Glomerular visceral epithelial cell (primary cell): ENCODE measurements at regions not wholly inside any gene's neighbourhood (a gene's known extent, or its start where the extent isn't known, plus 50 kb on each side); places are given as distances from the start of the nearest gene placed in this dataset.
"Not testable (repeated sequence)": the region's sequence is repeated elsewhere in the genome, so short reads cannot be mapped to it uniquely, and the experiment has no call there.

ENCODE experiments used
- DNase-seq: peaks from one replicate; pipeline ENCODE4 v3.0.0-alpha.2; 2016; ENCODE audit errors: extremely low spot score

- no peak for DNase-seq
Observed at GRCh38 chr12:114131824-114132223, 165.7 kb upstream of the RBM19 start.

- DNase-seq, result no peak
Observed at GRCh38 chr12:114123108-114123507, 157.0 kb upstream of the RBM19 start.

GRCh38 chr12:114122016-114122415, 155.9 kb upstream of the RBM19 start:
- no peak for DNase-seq

DNA sequence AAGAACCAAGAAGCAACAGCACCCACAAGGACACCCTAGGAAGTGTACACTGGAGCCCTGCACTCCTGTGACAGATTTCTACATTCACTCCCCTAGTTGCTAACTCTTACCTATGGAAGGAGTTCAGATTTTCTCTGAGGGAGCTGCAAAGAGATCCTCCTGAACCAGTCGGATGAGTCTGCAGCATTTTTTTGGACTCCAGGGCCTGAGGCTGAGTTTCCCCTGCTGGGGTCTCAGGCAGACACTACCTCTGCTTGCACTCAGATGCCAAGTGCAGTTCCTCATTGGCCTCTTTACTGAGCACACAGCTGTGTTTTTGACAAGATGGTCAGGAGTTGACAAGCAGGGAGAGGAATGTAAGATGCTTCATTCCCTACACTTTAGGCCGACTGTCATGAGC, 153.2 kb upstream of the RBM19 start:
- DNase-seq, result no peak

- no peak for DNase-seq
Observed at GRCh38 chr12:114096461-114096860, 130.3 kb upstream of the RBM19 start.

GRCh38 chr12:114093520-114093919, 127.4 kb upstream of the RBM19 start:
- no peak for DNase-seq

GRCh38 chr12:114092981-114093380, 126.9 kb upstream of the RBM19 start:
- no peak for DNase-seq

DNA sequence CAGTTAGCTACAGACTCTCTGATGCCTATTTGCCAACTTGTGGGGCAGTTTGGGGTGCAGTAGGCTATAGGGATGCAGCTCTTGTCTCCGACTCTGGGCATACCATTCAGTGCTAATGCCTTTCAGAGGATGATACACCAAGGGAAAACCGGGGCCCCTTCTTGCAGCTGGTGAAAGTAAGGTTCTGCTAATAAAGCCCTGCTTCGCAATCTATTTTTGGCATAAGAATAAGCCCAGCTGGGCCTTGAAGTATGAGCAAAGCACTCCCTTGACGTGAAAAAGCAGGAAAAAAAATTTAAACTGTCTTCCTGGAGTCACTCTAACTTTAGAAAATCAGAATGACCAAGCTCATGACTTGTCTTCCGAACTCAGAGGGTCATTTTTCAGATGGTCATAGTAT, 124.1 kb upstream of the RBM19 start:
- no peak for DNase-seq

- no peak for DNase-seq
Observed at GRCh38 chr12:114073076-114073475, 107.0 kb upstream of the RBM19 start.

DNA sequence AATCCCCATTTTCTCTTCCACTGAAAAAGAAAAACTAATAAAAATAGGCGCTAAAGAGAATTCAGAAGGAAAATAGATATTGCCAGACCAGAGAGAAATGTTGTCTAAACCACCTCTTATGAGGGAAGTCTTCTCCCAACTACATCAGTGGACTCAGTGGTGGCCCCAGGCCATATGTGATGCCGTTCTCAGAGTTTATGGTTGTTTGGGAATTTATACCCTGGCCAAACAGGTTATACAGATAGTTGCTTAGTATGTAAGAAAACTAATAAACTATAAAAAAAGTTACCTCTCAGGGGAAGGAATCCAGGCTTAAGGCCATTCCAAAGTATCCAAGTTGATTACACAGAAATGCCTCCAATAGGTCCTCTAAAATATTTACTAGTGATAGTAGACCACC, 103.4 kb upstream of the RBM19 start:
- no peak for DNase-seq

DNA sequence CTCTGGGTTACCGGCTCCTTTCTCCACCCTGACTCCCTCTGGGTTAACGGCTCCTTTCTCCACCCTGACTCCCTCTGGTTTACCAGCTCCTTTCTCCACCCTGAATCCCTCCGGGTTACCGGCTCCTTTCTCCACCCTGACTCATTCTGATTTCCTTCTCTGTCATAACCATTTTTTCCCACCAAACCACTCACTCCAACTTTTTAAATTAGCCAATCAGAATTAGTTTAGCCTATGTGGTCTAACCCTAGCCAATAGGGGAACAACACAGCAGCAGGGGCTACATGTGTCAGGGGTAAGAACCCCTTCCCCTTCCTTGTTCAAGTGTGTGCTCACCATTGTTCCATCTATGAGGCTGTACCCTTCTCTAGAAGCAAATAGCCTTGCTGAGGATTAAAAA, 98.4 kb upstream of the RBM19 start:
- no peak for DNase-seq

DNA sequence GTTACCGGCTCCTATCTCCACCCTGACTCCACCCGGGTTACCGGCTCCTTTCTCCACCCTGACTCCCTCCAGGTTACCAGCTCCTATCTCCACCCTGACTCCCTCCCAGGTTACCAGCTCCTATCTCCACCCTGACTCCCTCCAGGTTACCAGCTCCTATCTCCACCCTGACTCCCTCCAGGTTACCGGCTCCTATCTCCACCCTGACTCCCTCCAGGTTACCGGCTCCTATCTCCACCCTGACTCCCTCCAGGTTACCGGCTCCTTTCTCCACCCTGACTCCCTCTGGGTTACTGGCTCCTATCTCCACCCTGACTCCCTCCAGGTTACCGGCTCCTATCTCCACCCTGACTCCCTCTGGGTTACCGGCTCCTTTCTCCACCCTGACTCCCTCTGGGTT, 97.9 kb upstream of the RBM19 start:
- not testable (repeated sequence) for DNase-seq

DNA sequence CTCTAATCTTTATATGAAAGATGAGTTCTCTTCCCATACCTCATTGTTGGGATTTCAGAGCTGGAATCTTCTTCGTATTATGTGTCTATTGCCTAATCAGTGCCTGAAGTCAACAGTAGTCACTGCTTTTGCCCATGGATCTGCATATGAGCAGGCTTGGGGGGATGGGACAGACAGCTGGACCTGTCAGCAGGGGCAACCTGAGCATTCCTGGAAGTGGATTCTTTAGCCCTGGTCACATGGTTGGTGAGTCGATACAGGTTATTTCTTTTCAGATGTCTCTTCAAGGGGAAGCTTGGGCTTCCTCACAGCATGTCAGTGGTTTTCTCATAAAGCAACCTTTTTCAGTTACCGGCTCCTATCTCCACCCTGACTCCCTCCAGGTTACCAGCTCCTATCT, 97.3 kb upstream of the RBM19 start:
- no peak for DNase-seq

GRCh38 chr12:114056351-114056750, 90.2 kb upstream of the RBM19 start:
- peak; percentile 3 for DNase-seq

GRCh38 chr12:114054982-114055381, 88.9 kb upstream of the RBM19 start:
- no peak for DNase-seq

- DNase-seq, result no peak
Observed at GRCh38 chr12:114046236-114046998, 80.3 kb upstream of the RBM19 start.

DNA sequence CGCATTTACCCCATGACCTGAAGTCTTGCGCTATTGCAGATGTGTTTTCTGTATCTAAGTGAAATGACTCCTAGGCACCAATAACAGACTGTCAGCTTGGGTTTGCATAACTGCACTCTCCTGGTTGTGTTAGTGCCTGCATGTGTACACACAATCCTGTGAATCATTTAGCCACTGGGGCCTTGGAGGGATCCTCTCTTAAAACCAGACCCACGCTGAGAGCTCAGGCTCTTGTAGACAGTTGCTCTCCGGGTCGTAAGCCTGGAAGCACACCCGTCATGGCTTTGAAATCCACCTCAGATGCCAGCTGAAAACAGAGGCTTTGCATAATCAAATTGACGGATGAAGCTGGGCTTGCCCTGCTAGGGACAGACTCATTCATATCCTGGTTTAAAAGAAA, 79.2 kb upstream of the RBM19 start:
- DNase-seq, result no peak

- no peak for DNase-seq
Observed at GRCh38 chr12:114041590-114041989, 75.5 kb upstream of the RBM19 start.

- no peak for DNase-seq
Observed at GRCh38 chr12:114041136-114041535, 75.0 kb upstream of the RBM19 start.

DNA sequence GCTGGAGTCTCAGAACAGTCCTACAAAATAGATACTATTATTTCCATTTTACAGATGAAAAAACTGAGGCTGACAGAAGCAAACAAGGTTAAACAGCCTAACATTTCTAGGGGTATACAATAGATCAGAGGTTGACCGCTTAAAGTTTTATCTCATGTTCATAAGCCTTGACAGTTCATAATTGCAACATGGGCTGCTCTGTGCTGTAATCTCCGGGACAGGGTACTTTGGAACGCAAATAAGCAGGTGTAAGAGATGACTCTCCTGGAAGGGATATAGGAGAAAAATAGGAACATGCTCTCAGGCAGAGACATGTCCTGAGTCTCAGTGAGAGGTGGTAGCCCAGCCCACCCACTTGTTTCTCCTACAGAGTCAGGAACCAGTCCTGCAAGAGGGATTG, 72.8 kb upstream of the RBM19 start:
- DNase-seq, result no peak

DNA sequence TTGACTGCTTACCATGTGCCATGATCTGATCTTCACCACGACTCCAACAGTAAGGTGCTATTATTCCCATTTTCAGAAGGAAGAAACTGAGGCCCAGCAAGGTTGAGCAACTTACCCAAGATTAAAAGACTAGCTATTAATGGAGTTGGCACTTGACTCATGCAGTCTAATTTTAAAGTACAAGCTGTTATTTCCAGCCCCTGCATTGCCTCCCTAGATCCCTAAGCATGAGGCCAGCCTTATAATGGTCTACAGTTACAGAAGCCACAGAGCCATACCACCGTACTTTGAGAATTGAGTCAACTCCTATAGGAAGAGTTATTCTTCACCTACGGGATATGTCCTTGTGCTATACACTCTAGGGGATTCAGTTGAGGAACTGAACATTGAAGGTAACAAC, 66.7 kb upstream of the RBM19 start:
- DNase-seq, result no peak

DNA sequence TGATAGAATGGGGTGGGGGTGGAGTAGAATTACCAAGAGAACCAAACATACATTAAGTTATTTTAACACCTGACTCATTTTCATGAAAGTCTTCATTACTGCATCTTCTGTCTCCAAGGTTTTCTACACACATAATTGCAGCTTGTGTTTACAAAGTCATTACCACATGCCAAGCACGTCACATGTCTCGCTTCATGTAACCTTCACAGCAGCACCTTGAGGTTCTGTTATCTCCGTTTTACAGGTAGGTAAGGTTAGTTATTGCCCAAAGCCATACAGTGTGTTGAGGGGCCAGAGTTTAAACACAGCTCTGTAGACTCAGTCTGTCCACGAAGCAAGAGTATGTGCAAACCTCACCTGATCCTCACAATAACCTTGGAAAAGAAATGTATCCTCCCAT, 64.3 kb upstream of the RBM19 start:
- no peak for DNase-seq

DNA sequence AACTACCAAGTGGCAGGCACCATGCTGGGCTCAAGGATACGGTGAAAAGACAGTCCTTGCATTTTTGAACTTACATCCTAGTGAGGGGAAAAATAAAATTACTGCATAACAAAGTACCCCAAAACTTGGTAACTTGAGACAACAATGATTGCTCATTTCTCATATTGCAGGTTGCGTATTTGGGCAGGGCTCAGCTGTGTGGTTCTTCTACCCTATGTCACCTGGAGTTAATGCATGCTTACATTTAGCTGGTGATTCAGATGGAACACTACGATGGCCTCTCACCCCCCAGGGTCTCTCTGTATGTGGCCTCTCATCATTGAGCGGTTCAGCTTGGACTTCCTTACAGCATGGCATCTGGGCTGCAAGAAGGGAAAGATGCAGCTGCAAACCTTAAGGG, 60.7 kb upstream of the RBM19 start:
- DNase-seq, result no peak

- no peak for DNase-seq
Observed at GRCh38 chr12:114025935-114026334, 59.8 kb upstream of the RBM19 start.
